ENCODE measurements at regions not wholly inside any gene's neighbourhood (a gene's known extent, or its start where the extent isn't known, plus 50 kb on each side); places are given as distances from the start of the nearest gene placed in this dataset.

- Histone ChIP-seq H3K27me3 (ENCODE audit: insufficient read depth, low read depth, severe bottlenecking) (no peaks in the 10 kb centered on the region), H3K27ac (no peak overlapping the region), H3K36me3 (no peaks in the 10 kb centered on the region), H3K4me3 (ENCODE audit: low read depth, low read length) (no peak overlapping the region), H3K9me3 (ENCODE audit: severe bottlenecking) (no peaks in the 10 kb centered on the region)
- DNase-seq, result no peak
- no peak for TF ChIP-seq CTCF (IDR thresholded peaks at IDR 0.05; ENCODE audit: low read depth, low read length)
These were observed 105.8 kb downstream of the SPTSSA start for GRCh38 chr14:34356264-34356654.

GRCh38 chr14:34355584-34356263 is 106.3 kb downstream of the SPTSSA start:
- Histone ChIP-seq H3K36me3 (no peaks in the 10 kb centered on the region), H3K27ac (no peak overlapping the region), H3K4me3 (ENCODE audit: low read depth, low read length) (no peak overlapping the region), H3K9me3 (ENCODE audit: severe bottlenecking) (no peaks in the 10 kb centered on the region), H3K27me3 (ENCODE audit: insufficient read depth, low read depth, severe bottlenecking) (no peaks in the 10 kb centered on the region)
- TF ChIP-seq CTCF (IDR thresholded peaks at IDR 0.05; ENCODE audit: low read depth, low read length), result no peak
- peak; percentile 15 for DNase-seq

GRCh38 chr14:34354556-34354955 is 107.5 kb downstream of the SPTSSA start:
- H3K27ac ChIP-seq, result no peak overlapping the region
- no peaks in the 10 kb centered on the region for H3K27me3 ChIP-seq (ENCODE audit: insufficient read depth, low read depth, severe bottlenecking)
- DNase-seq, result no peak

GRCh38 chr14:34350903-34351302 is 111.1 kb downstream of the SPTSSA start:
- H3K9me3 ChIP-seq (ENCODE audit: severe bottlenecking), result no peaks in the 10 kb centered on the region
- TF ChIP-seq CTCF (IDR thresholded peaks at IDR 0.05; ENCODE audit: low read depth, low read length), result no peak
- no peaks in the 10 kb centered on the region for H3K36me3 ChIP-seq
- DNase-seq, result no peak
- H3K27me3 ChIP-seq (ENCODE audit: insufficient read depth, low read depth, severe bottlenecking), result no peaks in the 10 kb centered on the region
- H3K4me3 ChIP-seq (ENCODE audit: low read depth, low read length), result no peak overlapping the region
- H3K27ac ChIP-seq, result no peak overlapping the region

More at GRCh38 chr14:34354556-34354955, 107.5 kb downstream of the SPTSSA start:
- no peaks in the 10 kb centered on the region for H3K36me3 ChIP-seq
- TF ChIP-seq CTCF (IDR thresholded peaks at IDR 0.05; ENCODE audit: low read depth, low read length), result no peak
- no peaks in the 10 kb centered on the region for H3K9me3 ChIP-seq (ENCODE audit: severe bottlenecking)
- H3K4me3 ChIP-seq (ENCODE audit: low read depth, low read length), result no peak overlapping the region

- no peak overlapping the region for H3K4me3 ChIP-seq (ENCODE audit: low read depth, low read length)
- H3K9me3 ChIP-seq (ENCODE audit: severe bottlenecking), result no peaks in the 10 kb centered on the region
- no peaks in the 10 kb centered on the region for H3K27me3 ChIP-seq (ENCODE audit: insufficient read depth, low read depth, severe bottlenecking)
- no peaks in the 10 kb centered on the region for H3K36me3 ChIP-seq
- TF ChIP-seq CTCF (IDR thresholded peaks at IDR 0.05; ENCODE audit: low read depth, low read length), result no peak
- no peak overlapping the region for H3K27ac ChIP-seq
- DNase-seq, result no peak
These were observed 113.4 kb downstream of the SPTSSA start for GRCh38 chr14:34348592-34348991.

- no peak for TF ChIP-seq CTCF (IDR thresholded peaks at IDR 0.05; ENCODE audit: low read depth, low read length)
- Histone ChIP-seq H3K9me3 (ENCODE audit: severe bottlenecking) (no peaks in the 10 kb centered on the region), H3K36me3 (no peaks in the 10 kb centered on the region), H3K27ac (no peak overlapping the region), H3K4me3 (ENCODE audit: low read depth, low read length) (no peak overlapping the region), H3K27me3 (ENCODE audit: insufficient read depth, low read depth, severe bottlenecking) (no peaks in the 10 kb centered on the region)
- DNase-seq, result no peak
These were observed 114.4 kb downstream of the SPTSSA start for GRCh38 chr14:34347683-34348082.
